Glomerular visceral epithelial cell (primary cell): ENCODE measurements at regions not wholly inside any gene's neighbourhood (a gene's known extent, or its start where the extent isn't known, plus 50 kb on each side); places are given as distances from the start of the nearest gene placed in this dataset.

ENCODE experiments used
- DNase-seq: peaks from one replicate; pipeline ENCODE4 v3.0.0-alpha.2; 2016; ENCODE audit errors: extremely low spot score

- peak; percentile 25 for DNase-seq
These were observed 73.4 kb upstream of the BOD1 start for GRCh38 chr5:173689737-173690360.

DNA sequence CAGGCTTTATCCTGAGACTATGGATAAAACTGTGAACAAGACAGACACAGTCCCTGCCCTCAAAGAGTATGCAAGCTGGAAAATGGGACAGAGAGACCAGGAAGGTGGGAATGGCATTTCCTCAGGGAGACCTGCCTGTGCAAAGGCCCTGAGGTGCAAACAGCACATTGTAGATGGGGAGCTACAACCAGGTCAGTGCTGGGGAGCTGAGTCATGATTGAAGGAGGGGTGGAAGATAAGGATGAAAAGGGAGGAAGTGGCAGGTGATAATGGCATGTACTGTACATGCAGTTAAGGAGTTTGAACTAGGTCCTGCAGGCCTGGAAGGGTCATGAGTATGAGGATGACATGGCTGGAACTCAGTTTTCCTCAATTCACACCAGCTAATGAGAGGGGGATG, 75.5 kb upstream of the BOD1 start:
- DNase-seq, result no peak

- no peak for DNase-seq
These were observed 77.2 kb upstream of the BOD1 start for GRCh38 chr5:173693670-173694069.

GRCh38 chr5:173696216-173696615, 79.8 kb upstream of the BOD1 start:
- DNase-seq, result no peak

- no peak for DNase-seq
These were observed 81.6 kb upstream of the BOD1 start for GRCh38 chr5:173697931-173698579.

DNA sequence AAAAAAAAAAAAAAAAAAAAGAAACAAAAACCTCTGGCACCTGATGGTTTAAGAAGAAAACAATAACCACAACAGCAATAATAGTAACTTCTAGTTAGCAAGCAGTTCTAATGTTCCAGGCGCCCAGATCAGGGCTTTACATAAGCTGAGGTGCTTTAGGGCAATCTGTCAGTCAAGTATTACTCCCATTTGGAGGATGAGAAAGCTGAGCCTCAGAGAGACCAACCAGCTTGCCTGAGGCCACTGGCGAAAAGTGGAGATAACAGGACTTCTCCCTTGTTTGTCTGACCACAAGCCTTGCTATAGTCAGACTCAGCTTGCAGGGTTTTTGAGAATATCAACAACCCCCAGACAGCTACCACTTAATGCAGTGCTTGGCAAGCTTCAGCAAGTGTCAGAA, 83.5 kb upstream of the BOD1 start:
- DNase-seq, result no peak

- no peak for DNase-seq
These were observed 87.0 kb upstream of the BOD1 start for GRCh38 chr5:173703466-173703865.

GRCh38 chr5:173704615-173705511, 88.4 kb upstream of the BOD1 start:
- no peak for DNase-seq

DNA sequence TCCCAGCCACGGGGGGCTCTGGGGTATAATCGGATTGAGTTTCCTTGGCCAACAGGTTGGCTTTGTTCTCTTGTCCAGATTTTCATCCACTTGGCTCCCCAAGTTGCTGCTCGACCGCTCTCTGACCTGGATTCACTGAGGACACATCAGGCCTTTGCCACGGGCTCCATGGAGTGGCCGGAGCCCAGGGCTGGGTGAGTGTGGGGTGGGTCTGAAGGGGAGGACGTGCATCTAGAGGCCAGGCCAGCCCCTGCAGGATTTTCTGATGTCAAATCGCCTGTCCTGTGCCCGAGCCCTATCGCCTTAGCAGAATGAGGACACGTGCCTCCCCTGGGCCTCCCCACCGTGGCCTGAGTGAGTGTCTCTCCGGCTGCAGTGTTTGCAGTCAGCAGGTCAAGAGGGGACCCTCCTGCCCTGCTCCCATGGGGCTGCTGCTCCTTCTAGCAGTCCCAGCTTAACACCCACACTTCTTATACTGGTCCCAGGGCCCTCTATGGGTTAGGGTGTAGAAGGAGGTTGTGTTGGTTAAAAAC, 89.1 kb upstream of the BOD1 start:
- no peak for DNase-seq

GRCh38 chr5:173706700-173707099, 90.2 kb upstream of the BOD1 start:
- no peak for DNase-seq

- no peak for DNase-seq
These were observed 90.9 kb upstream of the BOD1 start for GRCh38 chr5:173707392-173707791.

DNA sequence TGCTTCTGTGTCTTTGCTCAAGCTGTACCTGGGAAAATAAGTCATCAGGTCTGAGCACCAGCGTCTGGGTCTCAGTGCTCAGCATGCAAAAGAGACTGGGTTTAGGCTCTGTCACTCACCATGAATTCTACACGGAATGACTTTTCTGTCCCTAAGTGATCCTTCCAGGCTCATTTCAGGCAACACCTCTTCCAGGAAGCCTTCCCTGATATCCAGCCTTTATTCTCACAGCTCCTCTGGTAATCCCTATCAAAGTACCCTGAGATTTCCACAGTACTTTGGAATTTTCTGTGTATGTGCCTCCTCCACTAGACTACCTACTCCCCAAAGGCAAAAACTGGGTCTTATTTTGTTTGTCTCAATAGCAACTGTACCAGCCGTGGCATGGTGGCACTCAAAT, 92.7 kb upstream of the BOD1 start:
- no peak for DNase-seq

DNA sequence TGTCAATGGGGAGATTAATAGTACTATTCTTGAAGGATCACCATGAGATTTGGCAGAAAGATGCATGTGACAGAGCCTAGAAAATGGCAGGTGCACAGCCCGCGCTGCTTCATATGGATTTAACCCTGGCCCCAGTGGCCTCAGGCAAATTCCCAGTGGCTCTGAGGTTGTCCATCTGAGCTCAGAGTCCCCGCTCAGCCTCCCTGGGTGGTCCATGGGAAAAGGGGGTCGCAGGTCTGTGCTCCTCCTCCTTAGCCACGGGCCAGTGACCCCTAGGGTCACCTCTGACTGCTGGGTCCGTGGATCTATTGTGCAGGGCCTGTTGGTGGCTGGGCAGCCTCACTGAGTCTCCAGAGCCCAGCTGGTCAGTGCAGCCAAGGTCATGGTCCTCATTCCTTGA, 93.3 kb upstream of the BOD1 start:
- no peak for DNase-seq

- DNase-seq, result no peak
These were observed 94.1 kb upstream of the BOD1 start for GRCh38 chr5:173710528-173710927.

DNA sequence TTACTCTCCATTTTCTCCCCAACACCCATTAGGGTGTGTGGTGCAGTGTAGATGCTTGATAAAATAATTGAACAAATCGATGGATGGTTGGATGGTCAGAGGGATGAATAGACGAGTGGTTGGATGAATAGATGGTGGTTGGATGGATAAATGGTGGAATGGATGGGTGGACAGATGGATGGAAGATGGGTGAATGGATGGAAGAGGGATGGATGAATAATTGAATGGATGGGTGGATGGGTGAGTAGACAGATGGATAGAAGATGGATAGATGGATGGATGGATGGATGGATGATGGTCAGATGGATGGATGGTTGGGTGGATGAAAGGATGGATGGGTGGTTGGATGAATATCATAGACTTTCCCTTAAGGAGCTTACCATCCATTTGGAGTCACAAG, 95.0 kb upstream of the BOD1 start:
- DNase-seq, result no peak

DNA sequence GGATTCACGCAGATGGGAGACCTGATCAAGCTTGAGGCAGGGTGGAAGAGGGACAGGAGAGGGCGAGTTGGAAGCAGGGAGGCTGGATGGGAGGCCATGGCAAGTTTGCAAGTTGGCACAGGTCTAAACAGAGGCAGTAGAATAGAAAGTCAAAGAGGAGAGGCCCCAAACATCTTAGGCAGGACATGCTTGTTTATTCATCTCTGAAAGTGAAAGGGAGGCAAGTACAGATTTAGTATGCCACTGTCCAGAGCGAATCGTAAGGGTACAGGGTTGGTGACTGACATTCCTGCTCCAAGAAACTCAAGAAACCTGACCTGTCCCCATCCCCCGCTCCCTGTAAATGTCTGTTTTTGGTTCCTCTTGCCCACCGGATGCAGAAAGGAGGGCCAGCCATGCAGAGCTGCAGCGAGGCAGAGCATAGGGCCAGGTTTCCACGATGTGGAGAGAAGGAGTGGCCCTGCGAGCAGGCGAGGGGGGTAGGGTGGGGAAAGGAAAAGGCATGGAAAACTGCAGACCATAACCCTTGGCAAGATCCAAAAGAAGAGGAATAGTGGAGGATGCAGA, 96.2 kb upstream of the BOD1 start:
- DNase-seq, result no peak

- peak; percentile 50 for DNase-seq
These were observed 98.3 kb upstream of the BOD1 start for GRCh38 chr5:173714551-173715428.

GRCh38 chr5:173715607-173716006, 99.2 kb upstream of the BOD1 start:
- DNase-seq, result no peak

DNA sequence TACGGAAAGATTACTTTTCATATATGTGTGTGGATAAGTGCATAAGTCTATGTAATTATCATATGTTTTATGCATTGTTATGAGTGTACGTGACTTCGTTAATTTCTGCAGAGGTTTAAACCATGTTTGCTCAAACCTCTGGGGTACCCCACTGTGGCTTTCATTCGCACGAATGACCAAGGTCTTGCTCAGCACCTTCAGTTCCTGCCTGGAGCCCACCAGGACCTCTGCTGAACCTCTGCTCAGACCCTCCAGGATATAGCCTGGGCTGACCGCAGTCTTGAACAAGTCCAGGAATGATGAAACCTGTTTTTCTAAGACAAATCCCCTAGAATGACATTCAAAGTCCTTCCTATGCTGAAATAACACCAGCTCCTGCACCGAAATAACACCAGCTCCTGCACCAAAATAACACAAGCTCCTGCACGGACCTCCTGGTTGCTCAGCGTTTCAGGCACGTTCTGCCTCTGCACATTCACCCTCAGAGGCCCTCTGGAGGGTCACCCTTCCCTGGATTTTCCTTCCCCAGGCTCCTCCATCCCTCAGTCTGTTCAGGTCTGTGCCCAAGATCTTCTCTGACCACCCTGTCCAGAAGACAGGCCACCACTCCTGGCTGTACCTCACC, 99.7 kb upstream of the BOD1 start:
- DNase-seq, result no peak

DNA sequence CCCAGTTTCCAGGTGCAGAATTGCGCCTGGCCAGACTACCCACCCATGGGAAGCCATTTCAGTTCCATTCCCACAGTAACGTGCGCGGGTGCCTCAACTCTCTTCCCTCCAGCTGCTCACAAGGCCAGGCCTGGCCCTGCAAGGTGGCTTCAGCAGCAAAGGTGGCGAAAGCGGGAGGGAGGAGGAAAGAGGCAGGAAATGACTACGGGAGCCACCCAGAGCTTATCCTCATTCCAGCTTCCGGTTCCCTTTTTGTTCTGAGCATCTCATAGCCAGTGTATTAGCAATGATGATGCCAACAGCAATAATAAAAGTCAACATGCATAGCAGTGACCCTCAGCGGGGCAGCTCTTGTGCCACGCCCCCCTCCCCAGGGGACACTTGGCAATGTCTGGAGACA, 101.5 kb upstream of the BOD1 start:
- no peak for DNase-seq

GRCh38 chr5:173718469-173718868, 102.0 kb upstream of the BOD1 start:
- no peak for DNase-seq
